GM12891 (cell line): ENCODE measurements at regions not wholly inside any gene's neighbourhood (a gene's known extent, or its start where the extent isn't known, plus 50 kb on each side); places are given as distances from the start of the nearest gene placed in this dataset.

Source experiments
- PAX5 ChIP-seq: IDR thresholded peaks from 2 replicates; pipeline ENCODE4 v1.6.1; 2011; ENCODE audit warnings: low read length, moderate library complexity, mild to moderate bottlenecking; ENCODE audit not compliant: insufficient read depth, severe bottlenecking
- POLR2A ChIP-seq: IDR thresholded peaks from 2 replicates; pipeline ENCODE4 v1.6.1; 2011; ENCODE audit warnings: low read depth, low read length, control low read depth
- POLR2AphosphoS5 ChIP-seq: IDR thresholded peaks from 2 replicates; pipeline ENCODE4 v1.6.1; 2011; ENCODE audit warnings: low read depth, low read length, control low read depth
- POU2F2 ChIP-seq: IDR thresholded peaks from 2 replicates; pipeline ENCODE4 v1.6.1; 2011; ENCODE audit warnings: low read depth, mild to moderate bottlenecking, control low read depth, low read length, moderate library complexity
- SPI1 ChIP-seq: IDR thresholded peaks from 2 replicates; pipeline ENCODE4 v1.6.1; 2011; ENCODE audit warnings: low read depth, low read length, control low read depth
- TAF1 ChIP-seq: IDR thresholded peaks from 2 replicates; pipeline ENCODE4 v1.6.1; 2011; ENCODE audit warnings: low read depth, low read length, control low read depth

- no peak for TF ChIP-seq TAF1
- TF ChIP-seq POLR2AphosphoS5, result no peak
- no peak for TF ChIP-seq POLR2A
- no peak for TF ChIP-seq SPI1
- TF ChIP-seq POU2F2, result no peak
- TF ChIP-seq PAX5, result no peak
Observed at GRCh38 chr14:54331516-54331915, 65.3 kb upstream of the CDKN3 start.
